H9 (cell line): ENCODE measurements at regions not wholly inside any gene's neighbourhood (a gene's known extent, or its start where the extent isn't known, plus 50 kb on each side); places are given as distances from the start of the nearest gene placed in this dataset.
A peak's percentile ranks its signal among the peaks of the same experiment; 100 is the strongest.

Experiments
- DNase-seq: peaks from one replicate; pipeline ENCODE4 v3.0.0-alpha.2; 2017
- H2AFZ ChIP-seq: one replicate; pipeline ENCODE4 v1.6.1; 2013; ENCODE audit warnings: mild to moderate bottlenecking, low read length, control low read depth, moderate library complexity
- H2AK5ac ChIP-seq: 2 replicates; pipeline ENCODE4 v1.6.1; 2013; ENCODE audit warnings: low read length, control low read depth, mixed read lengths; ENCODE audit not compliant: insufficient read length
- H2BK120ac ChIP-seq: one replicate; pipeline ENCODE4 v1.6.1; 2013; ENCODE audit warnings: low read depth, mild to moderate bottlenecking, low read length, control low read depth, inconsistent platforms; ENCODE audit not compliant: poor library complexity, severe bottlenecking
- H2BK12ac ChIP-seq: 2 replicates; pipeline ENCODE4 v1.6.1; 2013; ENCODE audit warnings: low read length, control low read depth, mixed read lengths, low read depth; ENCODE audit not compliant: insufficient read length
- H2BK15ac ChIP-seq: 2 replicates; pipeline ENCODE4 v1.6.1; 2013; ENCODE audit warnings: low read depth, low read length, control low read depth
- H2BK20ac ChIP-seq: one replicate; pipeline ENCODE4 v1.6.1; 2013; ENCODE audit warnings: low read depth, mild to moderate bottlenecking, low read length, control low read depth, inconsistent platforms; ENCODE audit not compliant: poor library complexity, severe bottlenecking
- H2BK5ac ChIP-seq: 2 replicates; pipeline ENCODE4 v1.6.1; 2013; ENCODE audit warnings: low read length, control low read depth, mixed read lengths; ENCODE audit not compliant: insufficient read length
- H3K14ac ChIP-seq: 2 replicates; pipeline ENCODE4 v1.6.1; 2013; ENCODE audit warnings: low read length, control low read depth; ENCODE audit not compliant: insufficient read depth
- H3K18ac ChIP-seq: 2 replicates; pipeline ENCODE4 v1.6.1; 2013; ENCODE audit warnings: low read depth, mild to moderate bottlenecking, mixed read lengths, low read length, control low read depth; ENCODE audit not compliant: insufficient read length
- H3K23ac ChIP-seq: 2 replicates; pipeline ENCODE4 v1.6.1; 2013; ENCODE audit warnings: low read length, control low read depth, mixed read lengths, low read depth; ENCODE audit not compliant: insufficient read length
- H3K23me2 ChIP-seq: 2 replicates; pipeline ENCODE4 v1.6.1; 2013; ENCODE audit warnings: low read depth, mild to moderate bottlenecking, mixed read lengths, low read length, control low read depth; ENCODE audit not compliant: insufficient read length, poor library complexity, severe bottlenecking
- H3K27ac ChIP-seq: 2 replicates; pipeline ENCODE4 v1.5.1; 2013; ENCODE audit warnings: low read length, control low read depth, mixed read lengths, low read depth; ENCODE audit not compliant: insufficient read length
- H3K27me3 ChIP-seq: 2 replicates; pipeline ENCODE4 v1.6.1; 2013; ENCODE audit warnings: low read length, control low read depth, inconsistent platforms; ENCODE audit not compliant: insufficient read depth
- H3K4ac ChIP-seq: 2 replicates; pipeline ENCODE4 v1.6.1; 2013; ENCODE audit warnings: low read depth, mild to moderate bottlenecking, control low read depth, inconsistent platforms, low read length, moderate library complexity
- H3K4me1 ChIP-seq: 2 replicates; pipeline ENCODE4 v1.6.1; 2013; ENCODE audit warnings: low read length, control low read depth, inconsistent platforms; ENCODE audit not compliant: insufficient read depth
- H3K4me2 ChIP-seq: 2 replicates; pipeline ENCODE4 v1.6.1; 2013; ENCODE audit warnings: low read length, control low read depth, mixed read lengths; ENCODE audit not compliant: insufficient read length, insufficient read depth
- H3K56ac ChIP-seq: 2 replicates; pipeline ENCODE4 v1.6.1; 2013; ENCODE audit warnings: low read depth, mild to moderate bottlenecking, mixed read lengths, low read length, control low read depth; ENCODE audit not compliant: insufficient read length
- H3K79me1 ChIP-seq: 2 replicates; pipeline ENCODE4 v1.6.1; 2013; ENCODE audit warnings: low read depth, mild to moderate bottlenecking, moderate library complexity, low read length, control low read depth, inconsistent platforms; ENCODE audit not compliant: insufficient read depth, poor library complexity, severe bottlenecking
- H3K79me2 ChIP-seq: 2 replicates; pipeline ENCODE4 v1.6.1; 2013; ENCODE audit warnings: low read length, control low read depth, inconsistent platforms; ENCODE audit not compliant: insufficient read depth
- H3K9ac ChIP-seq: 2 replicates; pipeline ENCODE4 v1.6.1; 2013; ENCODE audit warnings: low read length, control low read depth, mixed read lengths; ENCODE audit not compliant: insufficient read length; ENCODE audit errors: extremely low read depth
- H3K9me3 ChIP-seq: one replicate; pipeline ENCODE4 v1.6.1; 2013; ENCODE audit warnings: low read depth, low read length, inconsistent platforms; ENCODE audit not compliant: control insufficient read depth
- H3T11ph ChIP-seq: one replicate; pipeline ENCODE4 v1.6.1; 2013; ENCODE audit warnings: mild to moderate bottlenecking, low read length, control low read depth, inconsistent platforms
- H4K20me1 ChIP-seq: one replicate; pipeline ENCODE4 v1.6.1; 2013; ENCODE audit not compliant: control insufficient read depth, insufficient read length, insufficient read depth
- H4K5ac ChIP-seq: 2 replicates; pipeline ENCODE4 v1.6.1; 2013; ENCODE audit warnings: low read depth, mild to moderate bottlenecking, mixed read lengths, low read length, control low read depth; ENCODE audit not compliant: insufficient read length
- H4K8ac ChIP-seq: replicated peaks from 2 replicates; pipeline ENCODE4 v1.6.1; 2013; ENCODE audit warnings: low read length, control low read depth, mixed read lengths, low read depth; ENCODE audit not compliant: insufficient read length
- H4K91ac ChIP-seq: 2 replicates; pipeline ENCODE4 v1.6.1; 2013; ENCODE audit warnings: low read depth, mild to moderate bottlenecking, moderate library complexity, mixed read lengths, low read length, control low read depth; ENCODE audit not compliant: insufficient read length
- H3K27ac Mint-ChIP-seq, 3 experiments: 2 replicates in 2 of 3; 3 replicates in 1 of 3; pipeline ENCODE4 v1.8.0; 2020 to 2021; ENCODE audit warnings: mixed read lengths in 3 of 3, mild to moderate bottlenecking in 1 of 3, moderate library complexity in 1 of 3
- H3K27me3 Mint-ChIP-seq: 2 replicates; pipeline ENCODE4 v1.8.0; 2021; ENCODE audit warnings: low read depth, mild to moderate bottlenecking, moderate library complexity, mixed read lengths
- H3K36me3 Mint-ChIP-seq, 3 experiments: 2 replicates in 2 of 3; 3 replicates in 1 of 3; pipeline ENCODE4 v1.8.0; 2020 to 2021; ENCODE audit warnings: low read depth in 3 of 3, mixed read lengths in 3 of 3; ENCODE audit not compliant: insufficient read depth in 1 of 3
- H3K4me1 Mint-ChIP-seq, 2 experiments: 2 replicates each; pipeline ENCODE4 v1.8.0; 2020; ENCODE audit warnings: mixed read lengths in 2 of 2
- H3K4me3 Mint-ChIP-seq, 2 experiments: 2 replicates in 1 of 2; 3 replicates in 1 of 2; pipeline ENCODE4 v1.8.0; 2020 to 2021; ENCODE audit warnings: mild to moderate bottlenecking in 2 of 2, mixed read lengths in 2 of 2, moderate library complexity in 1 of 2
- H3K9me3 Mint-ChIP-seq, 2 experiments: 2 replicates in 1 of 2; 3 replicates in 1 of 2; pipeline ENCODE4 v1.8.0; 2020; ENCODE audit warnings: mild to moderate bottlenecking in 2 of 2, mixed read lengths in 2 of 2, moderate library complexity in 1 of 2
- WGBS: extraction: QIAGEN DNeasy Blood & Tissue Kit; methylation state at CpG from one replicate; pipeline ENCODE4 v1.1.7; 2013; ENCODE audit warnings: missing lambda C conversion rate, low lambda C conversion rate, mixed read lengths; ENCODE audit not compliant: insufficient read length; ENCODE audit errors: extremely low coverage; 5-methylcytosine and 5-hydroxymethylcytosine counted together
- TF ChIP-seq, protein P1 (sequence below): fragments of 200-600 bp; sonication (generic); conservative IDR thresholded peaks from 3 replicates; pipeline ENCODE4 v1.8.0; 2021; ENCODE audit warnings: antibody characterized with exemption, mild to moderate bottlenecking

DNA sequence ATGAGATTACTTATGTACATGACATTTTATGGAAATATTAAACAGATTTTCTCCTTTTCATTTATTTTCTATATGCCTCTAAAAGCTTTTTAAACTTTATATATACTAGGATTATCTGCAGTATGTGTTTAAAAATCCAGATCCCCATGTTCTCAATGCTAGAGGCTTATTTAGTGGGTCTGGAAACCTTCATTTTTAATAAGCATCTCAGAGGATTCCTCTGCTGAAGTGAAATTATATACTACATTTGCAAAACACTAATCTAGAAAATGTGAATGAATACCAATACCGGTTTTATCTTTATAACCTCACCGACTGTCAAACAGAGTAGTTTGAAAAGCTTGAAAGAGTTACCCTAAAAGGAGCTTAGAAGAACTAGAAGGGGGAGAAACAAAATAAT is 863.8 kb upstream of the ZWINT start:
- Histone ChIP-seq H4K5ac (no peak overlapping the region), H4K20me1 (no peaks in the 10 kb centered on the region), H3K79me1 (no peaks in the 10 kb centered on the region), H3K14ac (no peak overlapping the region), H2BK20ac (no peak overlapping the region), H3K4me2 (no peak overlapping the region), H3K23ac (no peak overlapping the region), H2BK12ac (no peak overlapping the region), H3K9ac (no peak overlapping the region), H3K27me3 (no peaks in the 10 kb centered on the region), H3K4ac (no peak overlapping the region), H3K56ac (no peak overlapping the region), H2BK15ac (no peak overlapping the region), H2BK5ac (no peak overlapping the region), H2AK5ac (no peak overlapping the region), H3K23me2 (peaks cover 3% of the 10 kb centered on the region), H4K91ac (no peak overlapping the region), H3T11ph (no peak overlapping the region), H2BK120ac (no peak overlapping the region), H4K8ac (no peak overlapping the region), H3K18ac (no peak overlapping the region), H3K27ac (no peak overlapping the region), H2AFZ (no peak overlapping the region), H3K9me3 (no peaks in the 10 kb centered on the region), H3K4me1 (no peaks in the 10 kb centered on the region), H3K79me2 (no peaks in the 10 kb centered on the region; the same call in 1 of the 2 replicates)
- Mint-ChIP-seq H3K27ac (peak overlapping the region in 2 of 3 experiments; percentile 44 to 60; a peak in 2 of 7 replicates), H3K9me3 (peaks cover 17 to 19% of the 10 kb centered on the region in 2 experiments), H3K4me1 (peaks cover 44 to 58% of the 10 kb centered on the region in 2 experiments), H3K4me3 (no peak overlapping the region), H3K36me3 (peaks cover 11 to 25% (median 13%) of the 10 kb centered on the region in 3 experiments), H3K27me3 (no peaks in the 10 kb centered on the region)
- DNase-seq: no peak
- no CpG with 5 or more reads among the region's 2 CpGs for WGBS
- TF ChIP-seq, protein P1, sequence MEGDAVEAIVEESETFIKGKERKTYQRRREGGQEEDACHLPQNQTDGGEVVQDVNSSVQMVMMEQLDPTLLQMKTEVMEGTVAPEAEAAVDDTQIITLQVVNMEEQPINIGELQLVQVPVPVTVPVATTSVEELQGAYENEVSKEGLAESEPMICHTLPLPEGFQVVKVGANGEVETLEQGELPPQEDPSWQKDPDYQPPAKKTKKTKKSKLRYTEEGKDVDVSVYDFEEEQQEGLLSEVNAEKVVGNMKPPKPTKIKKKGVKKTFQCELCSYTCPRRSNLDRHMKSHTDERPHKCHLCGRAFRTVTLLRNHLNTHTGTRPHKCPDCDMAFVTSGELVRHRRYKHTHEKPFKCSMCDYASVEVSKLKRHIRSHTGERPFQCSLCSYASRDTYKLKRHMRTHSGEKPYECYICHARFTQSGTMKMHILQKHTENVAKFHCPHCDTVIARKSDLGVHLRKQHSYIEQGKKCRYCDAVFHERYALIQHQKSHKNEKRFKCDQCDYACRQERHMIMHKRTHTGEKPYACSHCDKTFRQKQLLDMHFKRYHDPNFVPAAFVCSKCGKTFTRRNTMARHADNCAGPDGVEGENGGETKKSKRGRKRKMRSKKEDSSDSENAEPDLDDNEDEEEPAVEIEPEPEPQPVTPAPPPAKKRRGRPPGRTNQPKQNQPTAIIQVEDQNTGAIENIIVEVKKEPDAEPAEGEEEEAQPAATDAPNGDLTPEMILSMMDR: no peak
